ENCODE measurements at regions not wholly inside any gene's neighbourhood (a gene's known extent, or its start where the extent isn't known, plus 50 kb on each side); places are given as distances from the start of the nearest gene placed in this dataset.

- H3K27ac Mint-ChIP-seq, result no peak overlapping the region
Observed at GRCh38 chr4:174394915-174395314, 111.2 kb downstream of the CEP44 start.

GRCh38 chr4:174389439-174389838 lies 105.7 kb downstream of the CEP44 start:
- no peak overlapping the region for H3K9ac ChIP-seq (ENCODE audit: extremely low read depth, low read length, poor library complexity, severe bottlenecking)
- Mint-ChIP-seq H3K36me3 (ENCODE audit: low read depth) (no peaks in the 10 kb centered on the region), H3K4me1 (peaks cover 2% of the 10 kb centered on the region), H3K4me3 (no peak overlapping the region), H3K9me3 (no peaks in the 10 kb centered on the region), H3K27me3 (ENCODE audit: insufficient read depth) (no peaks in the 10 kb centered on the region), H3K27ac (no peak overlapping the region)
- no peak for TF ChIP-seq CTCF (conservative IDR thresholded peaks at IDR 0.05)
- no peaks in the 10 kb centered on the region for H3K9me3 ChIP-seq (ENCODE audit: control insufficient read depth, low read length)
- WGBS, 2 experiments (ENCODE audit: insufficient coverage in 1 of 2, insufficient read length in 1 of 2), result 95 to 100% methylated on average over 1 of the region's 1 CpG
- H3K4me3 ChIP-seq (ENCODE audit: low read length), result no peak overlapping the region
- no peaks in the 10 kb centered on the region for H3K4me1 ChIP-seq (ENCODE audit: control insufficient read depth, insufficient read depth, low read length)
- H3K27me3 ChIP-seq (ENCODE audit: control insufficient read depth, insufficient read depth, low read length, poor library complexity, severe bottlenecking), result no peaks in the 10 kb centered on the region
- no peaks in the 10 kb centered on the region for H3K36me3 ChIP-seq (ENCODE audit: control insufficient read depth, insufficient read depth, low read length)
- no peak for DNase-seq
- no peak overlapping the region for H3K27ac ChIP-seq (ENCODE audit: low read depth, low read length)

More at GRCh38 chr4:174394915-174395314, 111.2 kb downstream of the CEP44 start:
- Histone ChIP-seq H3K9ac (ENCODE audit: extremely low read depth, low read length, poor library complexity, severe bottlenecking) (no peak overlapping the region), H3K27me3 (ENCODE audit: control insufficient read depth, insufficient read depth, low read length, poor library complexity, severe bottlenecking) (no peaks in the 10 kb centered on the region), H3K4me1 (ENCODE audit: control insufficient read depth, insufficient read depth, low read length) (no peaks in the 10 kb centered on the region), H3K9me3 (ENCODE audit: control insufficient read depth, low read length) (no peaks in the 10 kb centered on the region), H3K36me3 (ENCODE audit: control insufficient read depth, insufficient read depth, low read length) (no peaks in the 10 kb centered on the region), H3K4me3 (ENCODE audit: low read length) (no peak overlapping the region), H3K27ac (ENCODE audit: low read depth, low read length) (no peak overlapping the region)
- no peaks in the 10 kb centered on the region for H3K4me1 Mint-ChIP-seq
- DNase-seq, result no peak
- H3K4me3 Mint-ChIP-seq, result no peak overlapping the region
- no peaks in the 10 kb centered on the region for H3K9me3 Mint-ChIP-seq
- no peak for TF ChIP-seq CTCF (conservative IDR thresholded peaks at IDR 0.05)
- H3K36me3 Mint-ChIP-seq (ENCODE audit: low read depth), result no peaks in the 10 kb centered on the region
- WGBS, 2 experiments (ENCODE audit: insufficient coverage in 1 of 2, insufficient read length in 1 of 2), result 80 to 96% methylated on average over 1 to 2 of the region's 2 CpGs
- no peaks in the 10 kb centered on the region for H3K27me3 Mint-ChIP-seq (ENCODE audit: insufficient read depth)

GRCh38 chr4:174388461-174389145 lies 104.9 kb downstream of the CEP44 start:
- no peak overlapping the region for H3K4me3 ChIP-seq (ENCODE audit: low read length)
- no peak for TF ChIP-seq CTCF (conservative IDR thresholded peaks at IDR 0.05)
- Mint-ChIP-seq H3K9me3 (no peaks in the 10 kb centered on the region), H3K4me3 (no peak overlapping the region), H3K36me3 (ENCODE audit: low read depth) (no peaks in the 10 kb centered on the region), H3K27ac (no peak overlapping the region), H3K4me1 (peaks cover 6% of the 10 kb centered on the region), H3K27me3 (ENCODE audit: insufficient read depth) (no peaks in the 10 kb centered on the region)
- no peaks in the 10 kb centered on the region for H3K4me1 ChIP-seq (ENCODE audit: control insufficient read depth, insufficient read depth, low read length)
- H3K9ac ChIP-seq (ENCODE audit: extremely low read depth, low read length, poor library complexity, severe bottlenecking), result no peak overlapping the region
- no peaks in the 10 kb centered on the region for H3K9me3 ChIP-seq (ENCODE audit: control insufficient read depth, low read length)
- H3K27me3 ChIP-seq (ENCODE audit: control insufficient read depth, insufficient read depth, low read length, poor library complexity, severe bottlenecking), result no peaks in the 10 kb centered on the region
- H3K27ac ChIP-seq (ENCODE audit: low read depth, low read length), result no peak overlapping the region
- DNase-seq, result no peak
- H3K36me3 ChIP-seq (ENCODE audit: control insufficient read depth, insufficient read depth, low read length), result no peaks in the 10 kb centered on the region
